ENCODE measurements at regions not wholly inside any gene's neighbourhood (a gene's known extent, or its start where the extent isn't known, plus 50 kb on each side); places are given as distances from the start of the nearest gene placed in this dataset.

GRCh38 chr3:8313560-8314267 is 187.9 kb upstream of the LMCD1 start:
- TF ChIP-seq POLR2A (IDR thresholded peaks at IDR 0.05) = no peak
- no peak for TF ChIP-seq CTCF (IDR thresholded peaks at IDR 0.05)
